ENCODE measurements at regions not wholly inside any gene's neighbourhood (a gene's known extent, or its start where the extent isn't known, plus 50 kb on each side); places are given as distances from the start of the nearest gene placed in this dataset.

DNA sequence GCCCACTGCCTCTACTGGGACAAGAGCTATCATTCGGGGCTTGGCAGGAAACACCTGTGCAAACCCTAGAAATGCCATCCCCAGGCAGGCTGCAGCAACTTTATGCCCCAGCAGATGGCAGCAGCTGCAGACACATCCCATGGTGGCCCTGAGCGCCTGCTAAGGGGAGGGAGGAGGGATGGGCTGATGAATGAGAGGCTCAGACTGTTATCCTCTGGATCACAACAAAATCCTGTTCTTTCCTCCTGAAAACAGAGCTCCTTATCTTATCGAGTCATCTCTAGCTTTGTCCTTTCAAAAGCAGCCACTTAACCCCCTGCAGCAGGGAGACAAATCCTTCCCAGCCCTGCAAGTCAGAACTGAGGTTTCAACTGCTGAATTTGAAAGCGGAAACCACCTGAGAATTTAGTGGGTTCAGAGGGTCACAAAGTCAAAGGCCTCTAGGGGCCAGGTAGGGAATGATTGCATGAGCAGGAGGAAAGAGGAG is 90.6 kb upstream of the PROK2 start:
- peak; percentile 43 to 85 for DNase-seq (ENCODE audit: low spot score in 2 of 2, unreplicated experiment in 2 of 2)
- TF ChIP-seq, protein P1, sequence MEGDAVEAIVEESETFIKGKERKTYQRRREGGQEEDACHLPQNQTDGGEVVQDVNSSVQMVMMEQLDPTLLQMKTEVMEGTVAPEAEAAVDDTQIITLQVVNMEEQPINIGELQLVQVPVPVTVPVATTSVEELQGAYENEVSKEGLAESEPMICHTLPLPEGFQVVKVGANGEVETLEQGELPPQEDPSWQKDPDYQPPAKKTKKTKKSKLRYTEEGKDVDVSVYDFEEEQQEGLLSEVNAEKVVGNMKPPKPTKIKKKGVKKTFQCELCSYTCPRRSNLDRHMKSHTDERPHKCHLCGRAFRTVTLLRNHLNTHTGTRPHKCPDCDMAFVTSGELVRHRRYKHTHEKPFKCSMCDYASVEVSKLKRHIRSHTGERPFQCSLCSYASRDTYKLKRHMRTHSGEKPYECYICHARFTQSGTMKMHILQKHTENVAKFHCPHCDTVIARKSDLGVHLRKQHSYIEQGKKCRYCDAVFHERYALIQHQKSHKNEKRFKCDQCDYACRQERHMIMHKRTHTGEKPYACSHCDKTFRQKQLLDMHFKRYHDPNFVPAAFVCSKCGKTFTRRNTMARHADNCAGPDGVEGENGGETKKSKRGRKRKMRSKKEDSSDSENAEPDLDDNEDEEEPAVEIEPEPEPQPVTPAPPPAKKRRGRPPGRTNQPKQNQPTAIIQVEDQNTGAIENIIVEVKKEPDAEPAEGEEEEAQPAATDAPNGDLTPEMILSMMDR (IDR thresholded peaks at IDR 0.05; ENCODE audit: unreplicated experiment), result peak; percentile 70
- Mint-ChIP-seq H3K4me3 (no peak overlapping the region), H3K9me3 (peaks cover under 1% of the 10 kb centered on the region), H3K27me3 (ENCODE audit: low read depth) (no peaks in the 10 kb centered on the region), H3K4me1 (peaks cover 42% of the 10 kb centered on the region), H3K36me3 (no peaks in the 10 kb centered on the region), H3K27ac (no peak overlapping the region)

DNA sequence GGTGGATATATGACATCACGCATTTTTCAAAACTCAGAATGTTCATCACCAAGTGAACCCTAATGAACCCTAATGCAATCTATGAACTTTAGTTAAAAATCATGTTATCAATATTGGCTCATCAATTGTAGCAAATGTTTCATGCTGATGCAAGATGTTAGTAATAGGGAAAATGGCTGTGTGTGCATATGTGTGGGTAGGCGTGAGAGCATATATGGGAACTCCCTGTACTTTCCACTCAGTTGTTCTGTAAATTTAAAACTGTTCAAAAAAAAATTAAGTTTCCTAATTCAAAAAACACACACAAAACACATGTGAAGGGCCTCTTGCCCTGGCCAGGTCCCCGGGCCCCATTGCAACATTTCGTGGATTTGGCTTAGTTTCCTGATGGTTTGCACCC is 89.7 kb upstream of the PROK2 start:
- no peak overlapping the region for H3K27ac Mint-ChIP-seq
- no peak overlapping the region for H3K4me3 Mint-ChIP-seq
- no peaks in the 10 kb centered on the region for H3K36me3 Mint-ChIP-seq
- TF ChIP-seq, protein P1 (IDR thresholded peaks at IDR 0.05; ENCODE audit: unreplicated experiment), result no peak
- H3K9me3 Mint-ChIP-seq, result peaks cover 7% of the 10 kb centered on the region
- H3K4me1 Mint-ChIP-seq, result peaks cover 42% of the 10 kb centered on the region
- DNase-seq (ENCODE audit: low spot score in 2 of 2, unreplicated experiment in 2 of 2), result no peak
- no peaks in the 10 kb centered on the region for H3K27me3 Mint-ChIP-seq (ENCODE audit: low read depth)

DNA sequence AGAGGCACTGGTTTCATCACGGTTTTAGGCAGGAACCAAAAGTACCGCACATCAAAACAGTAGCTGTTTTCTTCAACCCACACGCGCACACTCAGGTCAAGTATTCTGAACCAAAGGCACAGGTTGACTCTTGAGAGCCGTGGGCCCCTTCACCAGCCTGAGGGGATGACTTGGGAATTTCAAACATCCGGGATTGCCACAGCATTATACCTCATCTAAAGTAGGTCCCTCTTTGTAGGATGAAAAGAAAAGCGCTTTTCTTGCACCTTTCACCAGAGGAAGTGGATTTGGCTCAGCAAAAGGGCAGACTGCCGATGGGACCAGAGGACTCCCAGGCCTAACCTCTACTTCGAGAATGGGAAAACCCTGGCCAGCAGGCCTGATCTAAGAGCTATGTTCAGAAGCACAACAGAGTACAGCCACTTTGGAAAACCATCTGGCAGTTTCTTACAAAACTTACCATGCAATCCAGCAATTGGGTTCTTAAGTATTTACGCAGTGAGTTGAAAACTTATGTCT is 88.2 kb upstream of the PROK2 start:
- no peaks in the 10 kb centered on the region for H3K27me3 Mint-ChIP-seq (ENCODE audit: low read depth)
- peaks cover 14% of the 10 kb centered on the region for H3K9me3 Mint-ChIP-seq
- H3K27ac Mint-ChIP-seq, result peak overlapping the region; percentile 71
- H3K4me1 Mint-ChIP-seq, result peaks cover 42% of the 10 kb centered on the region
- no peak for DNase-seq (ENCODE audit: low spot score in 2 of 2, unreplicated experiment in 2 of 2)
- TF ChIP-seq, protein P1 (IDR thresholded peaks at IDR 0.05; ENCODE audit: unreplicated experiment), result no peak
- peaks cover 2% of the 10 kb centered on the region for H3K36me3 Mint-ChIP-seq
- no peak overlapping the region for H3K4me3 Mint-ChIP-seq

DNA sequence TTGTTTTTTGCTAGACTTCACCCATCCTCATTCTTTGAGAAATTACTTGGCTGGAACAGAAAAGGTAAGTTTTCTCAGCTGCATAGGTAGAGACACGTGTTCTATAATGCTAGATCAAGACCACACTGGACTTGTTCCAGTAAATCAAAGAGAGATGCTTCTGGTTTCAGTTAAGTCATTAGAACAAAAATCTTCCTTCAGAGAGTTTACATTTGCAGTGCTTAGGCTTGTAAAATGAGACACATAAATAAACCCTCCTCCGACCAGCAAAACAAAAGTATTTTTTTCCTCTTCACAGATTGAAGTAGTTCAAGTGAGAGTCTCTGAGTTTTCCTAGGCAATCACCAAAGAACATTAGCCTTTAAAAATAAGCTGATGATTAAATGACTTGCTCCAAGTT is 87.3 kb upstream of the PROK2 start:
- no peaks in the 10 kb centered on the region for H3K27me3 Mint-ChIP-seq (ENCODE audit: low read depth)
- no peak overlapping the region for H3K4me3 Mint-ChIP-seq
- H3K27ac Mint-ChIP-seq, result peak overlapping the region; percentile 71
- peaks cover 4% of the 10 kb centered on the region for H3K36me3 Mint-ChIP-seq
- no peak for DNase-seq (ENCODE audit: low spot score in 2 of 2, unreplicated experiment in 2 of 2)
- peaks cover 35% of the 10 kb centered on the region for H3K4me1 Mint-ChIP-seq
- TF ChIP-seq, protein P1 (IDR thresholded peaks at IDR 0.05; ENCODE audit: unreplicated experiment), result no peak
- H3K9me3 Mint-ChIP-seq, result peaks cover 23% of the 10 kb centered on the region

DNA sequence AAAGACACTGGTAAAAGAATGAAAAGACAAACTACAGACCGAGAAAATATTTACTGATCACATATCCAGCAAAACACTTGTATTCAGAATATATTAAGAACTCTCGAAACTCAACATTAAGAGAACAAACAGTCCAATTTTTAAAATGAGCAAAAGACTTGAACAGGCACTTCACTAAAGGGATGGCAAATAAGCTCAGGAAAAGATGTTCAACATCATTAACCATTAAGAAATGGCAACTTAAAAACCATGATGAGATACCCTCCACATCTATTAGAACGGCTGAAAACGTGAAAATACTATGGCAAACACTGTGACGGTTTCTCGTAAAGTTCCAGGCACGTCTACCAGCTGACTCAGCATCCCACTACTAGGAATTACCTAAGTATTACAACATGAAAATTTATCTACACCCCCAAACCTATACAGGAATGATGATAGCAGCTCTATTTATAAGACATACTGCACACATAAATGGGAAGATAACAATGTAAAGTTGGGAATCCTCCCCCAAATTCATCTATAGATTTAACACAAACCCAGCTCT is 86.1 kb upstream of the PROK2 start:
- Mint-ChIP-seq H3K27ac (no peak overlapping the region), H3K27me3 (ENCODE audit: low read depth) (no peaks in the 10 kb centered on the region), H3K4me3 (no peak overlapping the region), H3K36me3 (peaks cover 4% of the 10 kb centered on the region), H3K4me1 (peaks cover 25% of the 10 kb centered on the region), H3K9me3 (peaks cover 29% of the 10 kb centered on the region)
- no peak for DNase-seq (ENCODE audit: low spot score in 2 of 2, unreplicated experiment in 2 of 2)
- TF ChIP-seq, protein P1 (IDR thresholded peaks at IDR 0.05; ENCODE audit: unreplicated experiment), result no peak
